ENCODE measurements at regions not wholly inside any gene's neighbourhood (a gene's known extent, or its start where the extent isn't known, plus 50 kb on each side); places are given as distances from the start of the nearest gene placed in this dataset.
A peak's percentile ranks its signal among the peaks of the same experiment; 100 is the strongest.
"Not testable (repeated sequence)": the region's sequence is repeated elsewhere in the genome, so short reads cannot be mapped to it uniquely, and the experiment has no call there.

- no peak for DNase-seq (ENCODE audit: low read depth in 2 of 2)
These were observed 213.3 kb downstream of the BMP4 start for GRCh38 chr14:53743371-53743770.

- DNase-seq (ENCODE audit: low read depth in 2 of 2), result no peak
These were observed 214.4 kb downstream of the BMP4 start for GRCh38 chr14:53742233-53742620.

GRCh38 chr14:53741479-53742232 lies 215.0 kb downstream of the BMP4 start:
- DNase-seq (ENCODE audit: low read depth in 2 of 2), result peak; percentile 57 to 65

- DNase-seq (ENCODE audit: low read depth in 2 of 2), result no peak
These were observed 216.1 kb downstream of the BMP4 start for GRCh38 chr14:53740570-53740969.

GRCh38 chr14:53735916-53736315 lies 220.7 kb downstream of the BMP4 start:
- no peak for DNase-seq (ENCODE audit: low read depth in 2 of 2)

- no peak for DNase-seq (ENCODE audit: low read depth in 2 of 2)
These were observed 233.4 kb downstream of the BMP4 start for GRCh38 chr14:53723221-53723620.

GRCh38 chr14:53719536-53719935 lies 237.1 kb downstream of the BMP4 start:
- no peak for DNase-seq (ENCODE audit: low read depth in 2 of 2)

- no peak for DNase-seq (ENCODE audit: low read depth in 2 of 2)
These were observed 240.0 kb downstream of the BMP4 start for GRCh38 chr14:53716578-53716977.

GRCh38 chr14:53715193-53715721 lies 241.4 kb downstream of the BMP4 start:
- DNase-seq (ENCODE audit: low read depth in 2 of 2), result peak; percentile 12 to 13

- DNase-seq (ENCODE audit: low read depth in 2 of 2), result no peak
These were observed 242.0 kb downstream of the BMP4 start for GRCh38 chr14:53714495-53715192.

GRCh38 chr14:53712901-53713300 lies 243.7 kb downstream of the BMP4 start:
- not testable (repeated sequence) for DNase-seq (ENCODE audit: low read depth in 2 of 2)

- DNase-seq (ENCODE audit: low read depth in 2 of 2), result no peak
These were observed 245.4 kb downstream of the BMP4 start for GRCh38 chr14:53711205-53711604.

- no peak for DNase-seq (ENCODE audit: low read depth in 2 of 2)
These were observed 246.0 kb downstream of the BMP4 start for GRCh38 chr14:53710615-53711014.

- no peak for DNase-seq (ENCODE audit: low read depth in 2 of 2)
These were observed 247.2 kb downstream of the BMP4 start for GRCh38 chr14:53709381-53709780.

- DNase-seq (ENCODE audit: low read depth in 2 of 2), result no peak
These were observed 253.2 kb downstream of the BMP4 start for GRCh38 chr14:53703457-53703856.

GRCh38 chr14:53701108-53701875 lies 255.3 kb downstream of the BMP4 start:
- DNase-seq (ENCODE audit: low read depth in 2 of 2), result no peak

- no peak for DNase-seq (ENCODE audit: low read depth in 2 of 2)
These were observed 260.2 kb downstream of the BMP4 start for GRCh38 chr14:53696217-53696965.

GRCh38 chr14:53695692-53696214 lies 260.9 kb downstream of the BMP4 start:
- DNase-seq (ENCODE audit: low read depth in 2 of 2), result no peak

GRCh38 chr14:53692885-53693284 lies 263.7 kb downstream of the BMP4 start:
- no peak for DNase-seq (ENCODE audit: low read depth in 2 of 2)

- no peak for DNase-seq (ENCODE audit: low read depth in 2 of 2)
These were observed 264.2 kb downstream of the BMP4 start for GRCh38 chr14:53692451-53692850.

GRCh38 chr14:53683229-53683628 lies 273.4 kb downstream of the BMP4 start:
- DNase-seq (ENCODE audit: low read depth in 2 of 2), result no peak
